ENCODE measurements at regions not wholly inside any gene's neighbourhood (a gene's known extent, or its start where the extent isn't known, plus 50 kb on each side); places are given as distances from the start of the nearest gene placed in this dataset.
A peak's percentile ranks its signal among the peaks of the same experiment; 100 is the strongest.

- H3K27me3 ChIP-seq (ENCODE audit: insufficient read depth), result no peaks in the 10 kb centered on the region
- no peak overlapping the region for H3K9ac ChIP-seq
- 99% methylated on average over 6 of the region's 6 CpGs for whole genome bisulfite sequencing (ENCODE audit: low lambda C conversion rate)
- H3K4me2 ChIP-seq, result no peak overlapping the region
- no peak overlapping the region for H3K4me3 ChIP-seq (ENCODE audit: low read depth in 2 of 2, low read length in 1 of 2)
- POLR2A ChIA-PET, result no interaction called here
- H4K20me1 ChIP-seq (ENCODE audit: insufficient read depth), result no peaks in the 10 kb centered on the region
- CTCF ChIA-PET, result no interaction called here
- peaks cover 17% of the 10 kb centered on the region for H3F3A ChIP-seq (replicated peaks; ENCODE audit: insufficient read depth)
- no peaks in the 10 kb centered on the region for H3K36me3 ChIP-seq (replicated peaks in 1 of 2; ENCODE audit: control insufficient read depth in 1 of 2, insufficient read depth in 2 of 2, low read length in 1 of 2)
- DNase-seq, result no peak
- H3K4me1 ChIP-seq (ENCODE audit: control insufficient read depth in 1 of 2, insufficient read depth in 2 of 2, low read depth in 1 of 2, low read length in 1 of 2), result peaks cover 0 to 8% of the 10 kb centered on the region in 2 experiments; a peak in 1 of 4 replicates
- H3K9me3 ChIP-seq, result 0 out of 2 replicates have a peak, but pooled peaks cover 6% of the 10 kb centered on the region
- no peaks in the 10 kb centered on the region for H3K79me2 ChIP-seq (ENCODE audit: insufficient read depth)
- H3K27ac ChIP-seq (ENCODE audit: low read depth in 2 of 2, low read length in 1 of 2), result peak overlapping the region in 1 of 2 experiments; percentile 66; a peak in 2 of 4 replicates
- no peak overlapping the region for H2AFZ ChIP-seq (ENCODE audit: low read depth)
- no peaks in the 10 kb centered on the region for H3K9me2 ChIP-seq
- TF ChIP-seq JUND (IDR thresholded peaks at IDR 0.05) (no peak), USF1 (IDR thresholded peaks at IDR 0.05; ENCODE audit: borderline replicate concordance, low read depth) (no peak), NFIC (IDR thresholded peaks at IDR 0.05; ENCODE audit: borderline replicate concordance) (no peak), REST (IDR thresholded peaks at IDR 0.05; ENCODE audit: low read depth, low read length) (no peak), FOXJ3 (CRISPR knock-in tag; IDR thresholded peaks at IDR 0.05) (no peak), RFX5 (IDR thresholded peaks at IDR 0.05; ENCODE audit: low read length) (no peak), FOXM1 (IDR thresholded peaks at IDR 0.05; ENCODE audit: low read depth) (no peak), ZBTB33 (IDR thresholded peaks at IDR 0.05; ENCODE audit: borderline replicate concordance, low read depth) (no peak)
Observed at GRCh38 chr13:29654384-29654783, 58.9 kb upstream of the SLC7A1 start.

- POLR2A ChIA-PET, result no interaction called here
- CTCF ChIA-PET, result no interaction called here
- Histone ChIP-seq H3K36me3 (replicated peaks in 1 of 2; ENCODE audit: control insufficient read depth in 1 of 2, insufficient read depth in 2 of 2, low read length in 1 of 2) (no peaks in the 10 kb centered on the region), H3F3A (replicated peaks; ENCODE audit: insufficient read depth) (no peaks in the 10 kb centered on the region), H3K4me1 (ENCODE audit: control insufficient read depth in 1 of 2, insufficient read depth in 2 of 2, low read depth in 1 of 2, low read length in 1 of 2) (no peaks in the 10 kb centered on the region), H3K27ac (ENCODE audit: low read depth in 2 of 2, low read length in 1 of 2) (no peak overlapping the region), H2AFZ (ENCODE audit: low read depth) (no peak overlapping the region), H3K27me3 (ENCODE audit: insufficient read depth) (no peaks in the 10 kb centered on the region), H3K9me3 (0 out of 2 replicates have a peak, but pooled peaks cover 6% of the 10 kb centered on the region), H3K4me2 (no peak overlapping the region), H3K9me2 (no peaks in the 10 kb centered on the region), H3K79me2 (ENCODE audit: insufficient read depth) (no peaks in the 10 kb centered on the region; the same call in 1 of the 2 replicates), H3K9ac (no peak overlapping the region), H4K20me1 (ENCODE audit: insufficient read depth) (no peaks in the 10 kb centered on the region), H3K4me3 (ENCODE audit: low read depth in 2 of 2, low read length in 1 of 2) (no peak overlapping the region)
- no peak for DNase-seq
- 83% methylated on average over 2 of the region's 2 CpGs for WGBS (ENCODE audit: low lambda C conversion rate)
- TF ChIP-seq SMC3 (IDR thresholded peaks at IDR 0.05; ENCODE audit: low read depth, low read length), result no peak
- TF ChIP-seq RAD21 (IDR thresholded peaks at IDR 0.05; ENCODE audit: low read length), result no peak
- no peak for TF ChIP-seq USF2 (IDR thresholded peaks at IDR 0.05; ENCODE audit: borderline replicate concordance, low read depth, low read length)
- TF ChIP-seq FOSL2 (IDR thresholded peaks at IDR 0.05; ENCODE audit: borderline replicate concordance, low read depth), result no peak
Observed at GRCh38 chr13:29648760-29649159, 53.3 kb upstream of the SLC7A1 start.

All from SK-N-SH (cell line).